Mesenchymal stem cell (in vitro differentiated cells and primary cell): ENCODE measurements at regions not wholly inside any gene's neighbourhood (a gene's known extent, or its start where the extent isn't known, plus 50 kb on each side); places are given as distances from the start of the nearest gene placed in this dataset.

Experiments
- DNase-seq: peaks from one replicate; pipeline ENCODE4 v3.0.0-alpha.2; 2013
- H2AFZ ChIP-seq: one replicate; pipeline ENCODE4 v1.6.1; 2013; ENCODE audit warnings: low read depth, mild to moderate bottlenecking, control low read depth, inconsistent platforms, low read length, moderate library complexity
- H2AK5ac ChIP-seq: 2 replicates; pipeline ENCODE4 v1.6.1; 2013; ENCODE audit warnings: low read length, moderate library complexity, mild to moderate bottlenecking, inconsistent platforms; ENCODE audit not compliant: severe bottlenecking
- H2BK120ac ChIP-seq: one replicate; pipeline ENCODE4 v1.6.1; 2013; ENCODE audit warnings: low read depth, mild to moderate bottlenecking, inconsistent platforms, low read length, moderate library complexity
- H2BK12ac ChIP-seq, 2 experiments: one replicate each; pipeline ENCODE4 v1.6.1; 2013; ENCODE audit warnings: inconsistent platforms in 2 of 2, low read length in 2 of 2, mild to moderate bottlenecking in 2 of 2, moderate library complexity in 2 of 2, control low read depth in 1 of 2
- H2BK15ac ChIP-seq: one replicate; pipeline ENCODE4 v1.6.1; 2013; ENCODE audit warnings: mild to moderate bottlenecking, low read depth, inconsistent platforms; ENCODE audit not compliant: poor library complexity, severe bottlenecking
- H2BK5ac ChIP-seq: 2 replicates; pipeline ENCODE4 v1.6.1; 2013; ENCODE audit warnings: low read depth, mild to moderate bottlenecking, low read length, control low read depth, inconsistent platforms; ENCODE audit not compliant: poor library complexity, severe bottlenecking
- H3K14ac ChIP-seq, 2 experiments: one replicate each; pipeline ENCODE4 v1.6.1; 2013; ENCODE audit warnings: inconsistent platforms in 2 of 2, low read length in 2 of 2, control low read depth in 1 of 2, mild to moderate bottlenecking in 1 of 2, moderate library complexity in 1 of 2
- H3K18ac ChIP-seq, 2 experiments: one replicate each; pipeline ENCODE4 v1.6.1; 2013; ENCODE audit warnings: inconsistent platforms in 2 of 2, low read length in 2 of 2, control low read depth in 1 of 2, low read depth in 1 of 2, mild to moderate bottlenecking in 1 of 2
- H3K23ac ChIP-seq, 2 experiments: one replicate each; pipeline ENCODE4 v1.6.1; 2013; ENCODE audit warnings: inconsistent platforms in 2 of 2, low read length in 2 of 2, mild to moderate bottlenecking in 2 of 2, moderate library complexity in 2 of 2, control low read depth in 1 of 2
- H3K27ac ChIP-seq: 2 replicates; pipeline ENCODE4 v1.5.1; 2013; ENCODE audit warnings: mild to moderate bottlenecking, moderate library complexity, low read length, control low read depth, inconsistent platforms; ENCODE audit not compliant: poor library complexity, severe bottlenecking
- H3K27me3 ChIP-seq, 2 experiments: 2 replicates each; pipeline versions ENCODE4 v1.6.1 to v1.7.0; 2013; ENCODE audit warnings: low read length in 2 of 2, mild to moderate bottlenecking in 2 of 2, moderate library complexity in 2 of 2, control low read depth in 1 of 2, inconsistent platforms in 1 of 2; ENCODE audit not compliant: control insufficient read depth in 1 of 2, insufficient read depth in 1 of 2
- H3K36me3 ChIP-seq, 2 experiments: 2 replicates each; pipeline versions ENCODE4 v1.6.1 to v1.7.0; 2013; ENCODE audit warnings: low read length in 2 of 2, control low read depth in 1 of 2, inconsistent platforms in 1 of 2, low read depth in 1 of 2, mild to moderate bottlenecking in 1 of 2; ENCODE audit not compliant: insufficient read depth in 2 of 2, control insufficient read depth in 1 of 2
- H3K4ac ChIP-seq, 2 experiments: one replicate each; pipeline ENCODE4 v1.6.1; 2013; ENCODE audit warnings: inconsistent platforms in 2 of 2, low read length in 2 of 2, mild to moderate bottlenecking in 2 of 2, moderate library complexity in 2 of 2, control low read depth in 1 of 2, low read depth in 1 of 2
- H3K4me1 ChIP-seq: 2 replicates; pipeline ENCODE4 v1.6.1; 2013; ENCODE audit warnings: low read depth, low read length, control low read depth; ENCODE audit not compliant: control insufficient read depth, insufficient read depth
- H3K4me2 ChIP-seq: 2 replicates; pipeline ENCODE4 v1.6.1; 2013; ENCODE audit warnings: low read length, mild to moderate bottlenecking, inconsistent platforms; ENCODE audit not compliant: poor library complexity, severe bottlenecking
- H3K4me3 ChIP-seq, 2 experiments: 2 replicates each; pipeline versions ENCODE4 v1.5.1 to v1.7.0; 2013; ENCODE audit warnings: low read length in 2 of 2, mild to moderate bottlenecking in 2 of 2, control low read depth in 1 of 2, low read depth in 1 of 2; ENCODE audit not compliant: insufficient read depth in 1 of 2
- H3K79me1 ChIP-seq: replicated peaks from 2 replicates; pipeline ENCODE4 v1.6.1; 2013; ENCODE audit warnings: mild to moderate bottlenecking, control low read depth, low read length, inconsistent platforms; ENCODE audit not compliant: poor library complexity, severe bottlenecking
- H3K9ac ChIP-seq: 2 replicates; pipeline ENCODE4 v1.7.0; 2013; ENCODE audit warnings: mild to moderate bottlenecking, low read length, moderate library complexity
- H3K9me3 ChIP-seq: 2 replicates; pipeline ENCODE4 v1.7.0; 2013; ENCODE audit warnings: mild to moderate bottlenecking, low read length; ENCODE audit not compliant: control insufficient read depth
- H4K8ac ChIP-seq: one replicate; pipeline ENCODE4 v1.6.1; 2013; ENCODE audit warnings: inconsistent platforms, mild to moderate bottlenecking, low read length, moderate library complexity
- H4K91ac ChIP-seq: one replicate; pipeline ENCODE4 v1.6.1; 2013; ENCODE audit warnings: mild to moderate bottlenecking, low read length, inconsistent platforms
- WGBS: methylation state at CpG from one replicate; pipeline ENCODE4 v1.1.7; 2013; ENCODE audit warnings: mixed read lengths; 5-methylcytosine and 5-hydroxymethylcytosine counted together

- Histone ChIP-seq H3K18ac (no peak overlapping the region), H2BK12ac (no peak overlapping the region), H3K4me2 (no peak overlapping the region), H3K14ac (no peak overlapping the region), H2BK120ac (no peak overlapping the region), H3K27ac (no peak overlapping the region), H3K36me3 (no peaks in the 10 kb centered on the region), H3K23ac (no peak overlapping the region), H2AFZ (no peak overlapping the region), H4K8ac (no peak overlapping the region), H3K4me1 (no peaks in the 10 kb centered on the region), H2BK15ac (no peak overlapping the region), H3K27me3 (no peaks in the 10 kb centered on the region), H3K79me1 (no peaks in the 10 kb centered on the region), H3K4ac (no peak overlapping the region), H3K4me3 (no peak overlapping the region), H3K9ac (no peak overlapping the region), H2BK5ac (no peak overlapping the region), H3K9me3 (no peaks in the 10 kb centered on the region), H4K91ac (no peak overlapping the region), H2AK5ac (no peak overlapping the region)
- no peak for DNase-seq
- WGBS, result 60% methylated on average over 1 of the region's 4 CpGs
Measured at GRCh38 chrX:42466332-42467046, 311.5 kb downstream of the PPP1R2C start.

- no peaks in the 10 kb centered on the region for H3K36me3 ChIP-seq
- WGBS, result no CpG with 5 or more reads among the region's 1 CpG
Measured at GRCh38 chrX:42465821-42466220, 312.1 kb downstream of the PPP1R2C start.

GRCh38 chrX:42463706-42464490, 314.1 kb downstream of the PPP1R2C start:
- H4K8ac ChIP-seq, result no peak overlapping the region
- H3K36me3 ChIP-seq, result no peaks in the 10 kb centered on the region
- H4K91ac ChIP-seq, result no peak overlapping the region
- no peak overlapping the region for H3K23ac ChIP-seq
- H3K4ac ChIP-seq, result no peak overlapping the region
- H3K27ac ChIP-seq, result no peak overlapping the region
- WGBS, result no CpG with 5 or more reads among the region's 4 CpGs
- H3K4me3 ChIP-seq, result no peak overlapping the region
- H2AFZ ChIP-seq, result no peak overlapping the region
- H3K27me3 ChIP-seq, result peaks cover 0 to under 1% of the 10 kb centered on the region in 2 experiments
- no peak overlapping the region for H2BK120ac ChIP-seq
- no peak overlapping the region for H3K4me2 ChIP-seq
- DNase-seq, result no peak
- no peaks in the 10 kb centered on the region for H3K9me3 ChIP-seq
- H2AK5ac ChIP-seq, result no peak overlapping the region
- H2BK15ac ChIP-seq, result no peak overlapping the region
- H3K9ac ChIP-seq, result no peak overlapping the region
- no peak overlapping the region for H3K14ac ChIP-seq
- no peaks in the 10 kb centered on the region for H3K4me1 ChIP-seq
- no peak overlapping the region for H2BK5ac ChIP-seq
- H3K18ac ChIP-seq, result no peak overlapping the region
- H3K79me1 ChIP-seq, result no peaks in the 10 kb centered on the region
- no peak overlapping the region for H2BK12ac ChIP-seq

More at GRCh38 chrX:42465821-42466220, 312.1 kb downstream of the PPP1R2C start:
- Histone ChIP-seq H4K91ac (no peak overlapping the region), H3K14ac (no peak overlapping the region), H2AFZ (no peak overlapping the region), H3K4ac (no peak overlapping the region), H3K4me1 (no peaks in the 10 kb centered on the region), H2BK15ac (no peak overlapping the region), H3K27ac (no peak overlapping the region), H2BK12ac (no peak overlapping the region), H3K9me3 (no peaks in the 10 kb centered on the region), H4K8ac (no peak overlapping the region), H3K27me3 (no peaks in the 10 kb centered on the region), H3K18ac (no peak overlapping the region), H3K4me2 (no peak overlapping the region), H2BK5ac (no peak overlapping the region), H2AK5ac (no peak overlapping the region), H3K9ac (no peak overlapping the region), H3K79me1 (no peaks in the 10 kb centered on the region), H2BK120ac (no peak overlapping the region), H3K4me3 (no peak overlapping the region), H3K23ac (no peak overlapping the region)
- DNase-seq, result no peak

GRCh38 chrX:42462917-42463316, 315.0 kb downstream of the PPP1R2C start:
- Histone ChIP-seq H3K27me3 (peaks cover 0 to 5% of the 10 kb centered on the region in 2 experiments), H3K36me3 (no peaks in the 10 kb centered on the region), H3K14ac (no peak overlapping the region), H3K23ac (no peak overlapping the region), H2BK15ac (no peak overlapping the region), H2AFZ (no peak overlapping the region), H3K9ac (no peak overlapping the region), H2AK5ac (no peak overlapping the region), H3K79me1 (no peaks in the 10 kb centered on the region), H3K27ac (no peak overlapping the region), H3K4me2 (no peak overlapping the region), H2BK12ac (no peak overlapping the region), H3K4me1 (no peaks in the 10 kb centered on the region), H4K91ac (no peak overlapping the region), H3K9me3 (no peaks in the 10 kb centered on the region), H4K8ac (no peak overlapping the region), H2BK120ac (no peak overlapping the region), H2BK5ac (no peak overlapping the region), H3K4me3 (no peak overlapping the region), H3K18ac (no peak overlapping the region), H3K4ac (no peak overlapping the region)
- no peak for DNase-seq
